Mesodermal cell (in vitro differentiated cells): ENCODE measurements at regions not wholly inside any gene's neighbourhood (a gene's known extent, or its start where the extent isn't known, plus 50 kb on each side); places are given as distances from the start of the nearest gene placed in this dataset.

Source experiments
- H3K27ac ChIP-seq: 2 replicates; pipeline ENCODE4 v1.7.0; 2013; ENCODE audit warnings: mild to moderate bottlenecking, low read depth, low read length, moderate library complexity; ENCODE audit not compliant: severe bottlenecking
- H3K36me3 ChIP-seq: 2 replicates; pipeline ENCODE4 v1.7.1; 2013; ENCODE audit warnings: mild to moderate bottlenecking, low read length, moderate library complexity; ENCODE audit not compliant: control insufficient read depth, insufficient read depth
- H3K4me1 ChIP-seq: one replicate; pipeline ENCODE4 v1.7.1; 2013; ENCODE audit warnings: mild to moderate bottlenecking, low read length; ENCODE audit not compliant: insufficient read depth, control insufficient read depth, poor library complexity, severe bottlenecking
- H3K4me3 ChIP-seq: 2 replicates; pipeline ENCODE4 v1.7.0; 2013; ENCODE audit warnings: low read length, control low read depth, mild to moderate bottlenecking; ENCODE audit not compliant: insufficient read depth, poor library complexity, severe bottlenecking; ENCODE audit errors: extremely low read depth
- H3K9me3 ChIP-seq: 2 replicates; pipeline ENCODE4 v1.7.1; 2013; ENCODE audit warnings: mild to moderate bottlenecking, low read length, moderate library complexity; ENCODE audit not compliant: control insufficient read depth
- whole genome bisulfite sequencing, 2 experiments: methylation state at CpG; one replicate each; pipeline ENCODE4 v1.1.5; 2013; ENCODE audit warnings: missing lambda C conversion rate in 2 of 2; ENCODE audit not compliant: insufficient coverage in 2 of 2; 5-methylcytosine and 5-hydroxymethylcytosine counted together

DNA sequence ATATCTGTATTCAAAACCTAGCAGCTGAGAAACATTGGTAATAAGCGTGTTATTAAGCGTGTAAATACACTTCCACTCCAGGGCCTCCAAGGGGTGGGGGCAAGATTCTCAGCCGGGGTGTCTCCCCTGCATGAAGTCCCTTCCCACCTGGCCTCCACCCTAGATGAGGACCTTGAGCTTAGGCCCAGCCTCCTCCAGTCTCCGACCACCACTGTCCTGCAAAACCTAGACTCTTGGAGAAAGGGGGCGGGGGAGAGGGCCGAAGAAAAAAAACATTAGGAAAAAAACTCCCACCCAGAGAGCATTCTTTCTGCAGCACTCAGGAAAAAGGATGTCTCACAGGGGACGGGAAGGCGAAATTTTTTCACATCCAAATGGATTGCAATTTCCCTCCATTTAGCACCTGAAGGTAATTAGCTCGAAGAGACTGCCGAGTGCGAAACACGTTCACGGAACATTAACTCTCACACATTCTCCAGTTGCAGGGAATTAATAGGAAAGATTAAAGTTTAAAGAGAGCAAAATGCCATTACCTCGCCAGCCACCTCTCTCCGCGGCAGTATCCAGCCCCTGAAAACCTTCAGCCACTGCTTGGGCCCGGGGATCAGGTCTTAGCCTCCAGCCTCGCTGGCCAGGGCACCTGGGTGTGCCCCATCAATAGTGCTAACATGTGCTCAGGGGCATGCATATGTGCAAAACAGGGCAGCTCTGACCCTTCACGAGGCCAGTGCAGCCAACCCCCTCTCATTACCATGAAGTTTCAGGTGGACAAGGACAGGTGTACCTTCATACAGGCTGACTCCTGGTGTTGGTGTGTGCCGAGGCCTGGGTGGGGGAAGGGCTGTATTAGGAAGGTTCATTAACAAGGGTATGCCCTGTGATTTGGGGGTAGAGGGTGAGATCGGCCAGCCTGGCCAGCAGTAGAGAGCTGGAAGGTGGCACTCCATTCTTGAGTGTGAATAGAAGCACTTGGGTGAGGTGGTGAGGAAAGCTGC, 77.2 kb downstream of the HIF1AN start:
- Histone ChIP-seq H3K9me3 (no peaks in the 10 kb centered on the region), H3K4me3 (no peak overlapping the region), H3K4me1 (no peaks in the 10 kb centered on the region), H3K36me3 (no peaks in the 10 kb centered on the region), H3K27ac (no peak overlapping the region)
- 82% methylated on average over 10 to 11 of the region's 21 CpGs for WGBS, 2 experiments

DNA sequence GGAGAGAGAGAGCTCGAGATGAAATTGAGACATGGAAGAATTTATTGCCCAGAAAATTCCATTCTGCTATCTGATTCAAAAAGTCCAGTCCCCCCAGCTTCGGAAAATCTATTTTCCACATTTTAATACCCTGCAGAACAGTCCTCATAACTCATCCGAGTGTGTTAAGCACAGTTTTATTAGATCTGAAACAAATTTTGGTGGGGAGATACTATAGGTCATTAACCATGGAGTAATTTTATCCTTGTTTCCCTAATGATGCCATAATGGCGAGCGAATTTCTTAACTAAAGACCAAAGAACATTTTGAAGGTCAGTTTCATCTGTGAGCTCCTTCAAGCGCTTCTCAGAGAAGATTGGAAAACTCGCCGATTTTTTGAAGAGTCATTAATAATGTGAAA, 78.1 kb downstream of the HIF1AN start:
- no peak overlapping the region for H3K27ac ChIP-seq
- H3K4me1 ChIP-seq = no peaks in the 10 kb centered on the region
- H3K4me3 ChIP-seq = no peak overlapping the region
- 93 to 97% methylated on average over 3 to 5 of the region's 8 CpGs for WGBS, 2 experiments
- H3K9me3 ChIP-seq = no peaks in the 10 kb centered on the region
- H3K36me3 ChIP-seq = no peaks in the 10 kb centered on the region

DNA sequence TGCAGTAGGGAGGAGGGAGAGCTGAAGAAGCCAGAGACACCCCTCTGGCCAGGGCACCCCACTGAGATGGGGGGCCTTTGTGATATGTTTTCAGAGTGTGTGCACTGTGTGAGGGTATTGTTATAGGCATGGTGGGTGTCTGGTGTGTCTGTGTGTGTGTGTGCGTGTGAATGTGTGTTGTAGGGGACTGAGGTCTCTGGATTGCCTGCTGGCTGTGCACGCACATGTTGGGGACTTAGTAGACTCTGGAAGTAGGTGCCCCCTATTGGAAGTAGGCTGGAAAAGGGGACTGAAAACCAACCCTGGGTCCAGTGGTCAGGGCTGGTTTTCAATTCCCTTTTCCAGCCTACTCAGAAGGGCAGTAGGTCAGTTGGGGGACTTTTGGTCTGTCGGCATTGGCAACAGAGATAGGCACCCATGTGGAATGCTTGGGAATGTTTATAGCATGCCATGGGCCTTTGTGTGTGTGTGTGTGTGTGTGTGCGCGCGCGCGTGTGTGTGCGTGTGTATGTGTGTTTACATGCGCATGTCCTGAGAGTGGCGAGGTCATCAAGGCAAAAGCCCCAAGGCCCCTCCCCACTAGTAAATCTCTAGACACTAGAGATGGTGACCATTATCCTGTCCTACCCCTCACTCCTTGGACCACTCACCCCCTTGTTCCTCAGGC, 78.8 kb downstream of the HIF1AN start:
- Histone ChIP-seq H3K36me3 (no peaks in the 10 kb centered on the region), H3K4me1 (no peaks in the 10 kb centered on the region), H3K27ac (no peak overlapping the region), H3K9me3 (no peaks in the 10 kb centered on the region), H3K4me3 (no peak overlapping the region)
- WGBS, 2 experiments = 89 to 90% methylated on average over 4 of the region's 11 CpGs

DNA sequence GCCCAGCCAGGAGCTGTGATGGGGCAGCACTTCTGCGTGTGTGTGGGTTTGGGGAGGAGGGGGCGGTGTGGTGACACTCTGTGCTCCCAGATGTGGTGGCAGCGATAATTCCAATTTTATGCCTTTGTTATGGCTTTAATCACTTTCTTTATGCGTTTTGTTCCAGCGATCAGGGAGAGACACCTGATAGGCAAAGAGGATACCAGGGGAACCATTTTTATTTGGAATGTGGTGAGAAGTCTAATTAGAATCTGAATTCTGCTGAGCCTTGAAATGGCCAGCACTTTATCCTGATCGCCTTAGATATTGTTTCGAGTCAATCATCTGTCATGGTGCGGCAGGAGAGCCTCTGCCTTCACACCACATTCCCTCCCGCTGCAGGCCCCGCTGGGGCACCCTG, 79.5 kb downstream of the HIF1AN start:
- Histone ChIP-seq H3K4me3 (no peak overlapping the region), H3K27ac (no peak overlapping the region), H3K4me1 (no peaks in the 10 kb centered on the region), H3K36me3 (no peaks in the 10 kb centered on the region), H3K9me3 (no peaks in the 10 kb centered on the region)
- 98 to 100% methylated on average over 7 to 8 of the region's 10 CpGs for WGBS, 2 experiments

DNA sequence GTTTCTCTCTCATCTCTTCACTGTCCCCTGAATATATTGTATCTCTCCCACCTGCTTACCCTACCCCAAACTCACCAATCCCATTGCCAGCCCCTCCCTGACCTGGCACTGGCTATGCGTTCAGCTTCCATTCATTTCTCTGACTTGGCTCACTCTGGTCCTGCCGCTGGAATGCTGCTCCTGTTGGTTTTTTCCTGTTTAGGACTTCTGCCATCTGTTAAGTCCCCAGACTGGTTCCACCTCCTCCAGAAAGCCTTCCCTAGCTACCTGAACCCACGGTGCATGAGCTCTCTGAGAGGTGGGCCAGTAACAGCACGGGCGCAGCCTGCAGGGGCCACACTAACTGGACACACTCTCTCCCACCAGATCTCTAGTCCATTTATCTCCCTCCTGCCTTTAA, 80.2 kb downstream of the HIF1AN start:
- WGBS, 2 experiments = 90 to 91% methylated on average over 3 to 5 of the region's 5 CpGs
- H3K4me3 ChIP-seq = no peak overlapping the region
- H3K4me1 ChIP-seq = no peaks in the 10 kb centered on the region
- H3K27ac ChIP-seq = no peak overlapping the region
- H3K36me3 ChIP-seq = no peaks in the 10 kb centered on the region
- H3K9me3 ChIP-seq = no peaks in the 10 kb centered on the region

DNA sequence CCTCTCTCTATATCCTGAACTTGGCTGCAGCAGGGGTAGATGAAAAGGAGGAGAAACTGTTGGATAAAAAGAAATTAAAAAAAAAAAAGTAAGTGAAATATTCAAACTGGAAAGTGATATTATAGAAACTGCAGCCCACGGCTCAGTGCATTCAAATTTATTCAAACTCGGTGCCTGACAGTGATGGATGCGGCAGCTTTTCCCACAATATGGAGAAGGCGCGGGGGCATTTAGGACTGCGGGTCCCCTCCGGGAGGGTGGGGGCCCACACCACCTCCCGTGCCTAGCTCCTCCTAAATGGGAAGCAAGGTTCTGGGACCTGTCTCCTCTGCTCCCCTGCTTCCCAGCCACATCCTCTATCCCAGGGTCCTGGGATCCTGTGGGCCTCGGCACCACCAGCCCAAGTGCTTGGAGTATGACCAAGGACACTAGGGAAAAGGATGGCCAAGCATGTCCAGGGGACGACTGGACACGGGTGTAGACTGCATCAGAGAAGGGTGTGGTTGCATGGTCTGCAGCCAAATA, 82.4 kb downstream of the HIF1AN start:
- Histone ChIP-seq H3K36me3 (no peaks in the 10 kb centered on the region), H3K9me3 (no peaks in the 10 kb centered on the region), H3K4me3 (no peak overlapping the region), H3K4me1 (no peaks in the 10 kb centered on the region), H3K27ac (no peak overlapping the region)
- 85 to 95% methylated on average over 9 to 10 of the region's 11 CpGs for WGBS, 2 experiments

DNA sequence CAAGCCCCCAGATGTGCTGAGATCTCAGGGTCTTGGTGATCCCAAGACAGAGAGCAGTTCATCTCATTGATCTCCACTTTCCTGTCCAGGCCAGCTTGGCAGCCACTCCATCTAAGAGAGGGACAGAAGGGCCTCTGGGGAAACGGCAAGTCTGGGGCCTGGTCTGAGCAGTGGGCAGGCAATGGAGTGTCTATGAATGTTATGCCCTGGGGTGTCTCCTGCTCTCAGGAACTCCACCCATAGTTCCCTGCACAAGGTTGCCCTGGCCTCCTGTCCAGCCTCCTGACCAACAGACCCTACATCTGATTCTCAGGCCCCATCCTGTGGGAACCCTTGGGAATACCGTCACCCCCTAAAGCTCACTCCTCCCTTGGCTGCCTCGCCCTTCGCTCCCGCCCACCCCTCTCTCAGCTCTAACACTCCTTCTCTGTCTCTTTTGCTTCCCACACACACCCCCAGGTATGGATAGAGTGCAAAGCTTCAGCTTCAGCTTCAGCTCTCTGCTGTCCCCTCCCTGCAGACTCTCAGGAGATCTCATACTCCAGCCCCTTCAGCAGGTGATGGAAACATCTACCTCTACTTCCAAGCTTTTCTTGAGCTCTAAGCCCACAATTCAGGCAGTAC, 83.0 kb downstream of the HIF1AN start:
- H3K27ac ChIP-seq = no peak overlapping the region
- WGBS, 2 experiments = 91 to 100% methylated on average over 1 to 5 of the region's 5 CpGs
- no peak overlapping the region for H3K4me3 ChIP-seq
- no peaks in the 10 kb centered on the region for H3K9me3 ChIP-seq
- H3K36me3 ChIP-seq = no peaks in the 10 kb centered on the region
- H3K4me1 ChIP-seq = no peaks in the 10 kb centered on the region

DNA sequence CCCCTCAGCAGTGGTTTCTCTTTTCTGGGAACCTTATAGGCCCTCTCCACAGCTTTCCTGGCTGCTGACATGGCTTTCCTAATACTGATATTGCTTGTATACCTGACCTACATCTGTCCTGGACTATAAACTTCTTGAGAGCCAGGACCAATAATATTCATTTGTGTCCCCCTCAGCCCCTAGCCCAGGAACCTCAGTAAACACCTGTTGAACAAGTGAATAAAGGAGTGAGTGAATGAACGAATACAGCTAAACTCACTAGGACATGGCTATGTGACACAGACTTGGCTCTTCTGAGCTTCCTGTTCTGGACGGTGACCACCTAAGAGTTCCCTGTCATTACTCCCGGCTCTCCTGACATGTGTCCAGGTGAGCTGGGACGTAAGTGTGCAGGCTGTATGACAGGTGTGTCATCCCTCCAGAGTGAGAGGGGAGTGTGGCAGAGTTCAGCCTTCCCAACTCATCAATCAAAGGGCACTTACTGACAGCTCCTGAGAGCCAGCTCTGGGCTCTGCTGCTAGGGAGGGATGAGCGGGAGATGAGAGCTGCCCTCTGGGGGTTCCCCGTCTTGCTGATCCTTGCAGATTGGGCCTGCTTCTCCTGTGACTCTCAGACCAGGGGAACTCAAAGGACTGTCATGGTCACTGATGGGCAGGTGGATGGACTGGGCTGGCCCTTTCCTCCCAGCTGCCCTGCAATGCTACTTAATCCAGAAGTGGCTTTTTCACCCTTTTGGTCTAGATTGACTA, 84.5 kb downstream of the HIF1AN start:
- no peaks in the 10 kb centered on the region for H3K36me3 ChIP-seq
- peaks cover 4% of the 10 kb centered on the region for H3K4me1 ChIP-seq
- no peaks in the 10 kb centered on the region for H3K9me3 ChIP-seq
- H3K4me3 ChIP-seq = no peak overlapping the region
- H3K27ac ChIP-seq = no peak overlapping the region
- 90 to 94% methylated on average over 5 to 6 of the region's 6 CpGs for WGBS, 2 experiments

DNA sequence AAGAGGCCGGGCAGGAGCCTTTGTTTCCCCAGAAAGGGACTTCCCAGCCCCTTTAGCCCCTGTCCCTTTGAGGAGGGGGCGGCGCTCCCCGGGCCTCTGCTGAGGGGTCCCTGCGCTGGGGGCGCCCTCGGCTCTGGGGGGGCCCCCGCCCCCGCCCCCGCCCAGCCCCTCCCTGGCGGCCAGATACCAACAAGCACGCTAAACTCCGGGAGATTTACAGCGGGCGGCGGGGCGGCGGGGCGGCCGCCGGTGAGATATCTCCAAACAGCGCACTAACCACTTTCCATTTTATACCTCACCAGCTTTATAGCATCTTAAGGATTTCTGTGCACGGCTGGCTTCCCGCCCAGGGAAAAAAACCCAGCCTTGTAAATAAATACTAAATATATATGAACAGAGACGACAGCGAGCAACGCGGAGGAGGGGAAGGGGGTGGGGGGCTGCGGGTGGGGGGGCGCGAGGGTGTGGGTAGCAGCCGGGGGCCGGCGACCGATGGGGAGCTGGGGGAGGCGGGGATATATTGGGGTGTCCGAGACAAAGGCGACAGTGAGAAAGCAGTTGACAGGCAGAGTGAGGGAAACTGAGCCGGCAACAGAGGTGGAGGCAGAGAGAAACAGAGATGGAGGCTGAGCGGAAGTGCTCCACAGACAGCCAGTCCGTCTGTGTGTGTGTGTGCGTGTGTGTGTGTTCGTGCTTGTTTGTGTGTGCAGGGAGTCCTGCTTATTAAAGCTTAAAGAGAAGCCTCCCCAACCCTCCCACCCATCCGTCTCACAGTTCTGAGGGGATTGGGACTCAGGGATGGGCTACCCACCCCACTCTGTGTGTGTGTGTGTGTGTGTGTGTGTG, 85.8 kb downstream of the HIF1AN start:
- Histone ChIP-seq H3K4me1 (peaks cover 10% of the 10 kb centered on the region), H3K36me3 (no peaks in the 10 kb centered on the region), H3K9me3 (no peaks in the 10 kb centered on the region), H3K27ac (no peak overlapping the region), H3K4me3 (no peak overlapping the region)
- 93 to 94% methylated on average over 4 to 18 of the region's 44 CpGs for WGBS, 2 experiments
